Ovary (tissue), 7 donors: ENCODE measurements at regions not wholly inside any gene's neighbourhood (a gene's known extent, or its start where the extent isn't known, plus 50 kb on each side); places are given as distances from the start of the nearest gene placed in this dataset.

Experiments
- DNase-seq, 5 donors: peaks; one replicate each; pipeline ENCODE4 v3.0.0-alpha.2; 2019 to 2020
- H3K27ac ChIP-seq, 2 donors: fragments of 200-600 bp; one replicate each; pipeline versions ENCODE4 v1.5.1 to v1.8.0; 2019 to 2022
- H3K27me3 ChIP-seq: fragments of 200-600 bp; one replicate; pipeline ENCODE4 v1.8.0; 2022
- H3K36me3 ChIP-seq: fragments of 200-600 bp; sonication (generic); one replicate; pipeline ENCODE4 v1.5.1; 2019
- H3K4me1 ChIP-seq: one replicate; pipeline ENCODE4 v1.8.1; 2013; ENCODE audit warnings: mild to moderate bottlenecking, moderate library complexity; ENCODE audit not compliant: insufficient read depth
- H3K4me3 ChIP-seq: fragments of 200-600 bp; sonication (generic); one replicate; pipeline ENCODE4 v1.5.1; 2017
- H3K9me3 ChIP-seq, 2 donors: fragments of 200-600 bp in 1 of 2; sonication (generic) in 1 of 2; one replicate each; pipeline versions ENCODE4 v1.5.1 to v1.8.1; 2013 to 2019; ENCODE audit warnings: mild to moderate bottlenecking in 1 of 2, moderate library complexity in 1 of 2
- EP300 ChIP-seq: sonication (generic); formaldehyde crosslinking; IDR thresholded peaks from one replicate; pipeline ENCODE4 v1.6.1; 2017; ENCODE audit warnings: antibody characterized with exemption
- POLR2A ChIP-seq: fragments of 450-650 bp; IDR thresholded peaks from one replicate; pipeline ENCODE4 v1.6.1; 2017; ENCODE audit warnings: antibody characterized with exemption, mild to moderate bottlenecking, moderate library complexity
- WGBS, 3 donors: extraction: QIAGEN DNeasy Blood & Tissue Kit in 1 of 3; methylation state at CpG; one replicate each; pipeline versions ENCODE4 v1.1.5 to v1.1.7; 2013 to 2017; 5-methylcytosine and 5-hydroxymethylcytosine counted together
- intact Hi-C, 4 donors: fragments of 100-400 bp; cut with DNase I; formaldehyde crosslinking; loops; one replicate each; pipeline versions ENCODE4 v1.11.0 to v1.15.1; 2022 to 2023
- TF ChIP-seq, protein P1 (sequence below), 3 donors: fragments of 450-650 bp in 2 of 3; fragments of 200-600 bp in 1 of 3; IDR thresholded peaks; one replicate each; pipeline versions ENCODE4 v1.5.1 to v1.8.0; 2016 to 2022; ENCODE audit warnings: antibody characterized with exemption in 3 of 3, mild to moderate bottlenecking in 1 of 3
- donor health status: DM: no; HTN: no; CAD: no; lungs with moderate emphysema.
- donor health status: DM: no; HTN: no; CAD: no.
- donor health status: Bipolar disorder and iron deficiency.
- donor health status: DM: no; HTN: no; CAD: no.
- donor health status: DM: yes; HTN: yes; CAD: no.

DNA sequence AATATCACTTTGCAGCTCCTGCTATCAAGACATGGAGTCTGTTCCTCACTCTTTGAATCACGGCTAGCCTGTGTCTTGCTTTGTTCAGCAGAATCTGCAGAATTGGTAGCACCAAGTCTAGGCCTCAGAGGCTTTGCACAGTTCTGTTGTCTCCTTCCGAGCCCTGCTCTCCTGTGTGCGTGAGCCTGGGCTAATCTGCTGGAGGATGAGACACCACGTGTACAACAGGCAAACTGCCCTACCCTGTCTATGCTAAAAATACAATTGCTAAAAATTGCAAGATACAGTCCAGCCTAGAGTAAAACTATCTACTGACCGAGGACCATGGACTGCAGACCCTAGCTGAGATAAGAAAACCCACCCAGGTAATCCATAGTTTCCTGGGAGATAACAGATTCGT is 484.7 kb downstream of the NPIPA7 start:
- H3K9me3 ChIP-seq, result no peaks in the 10 kb centered on the region
- intact Hi-C loops, result loop anchor here in 1 of 4 donors (10.0 kb wide), 1 partner anchor 711 kb away; no protein-coding TSS in a partner anchor
- 67 to 70% (median 68%) methylated on average over 6 of the region's 6 CpGs for WGBS, 3 donors
- no peaks in the 10 kb centered on the region for H3K4me1 ChIP-seq
- H3K4me3 ChIP-seq, result no peak overlapping the region
- DNase-seq, result no peak
- no peaks in the 10 kb centered on the region for H3K36me3 ChIP-seq
- H3K27me3 ChIP-seq, result no peaks in the 10 kb centered on the region
- TF ChIP-seq, protein P1, sequence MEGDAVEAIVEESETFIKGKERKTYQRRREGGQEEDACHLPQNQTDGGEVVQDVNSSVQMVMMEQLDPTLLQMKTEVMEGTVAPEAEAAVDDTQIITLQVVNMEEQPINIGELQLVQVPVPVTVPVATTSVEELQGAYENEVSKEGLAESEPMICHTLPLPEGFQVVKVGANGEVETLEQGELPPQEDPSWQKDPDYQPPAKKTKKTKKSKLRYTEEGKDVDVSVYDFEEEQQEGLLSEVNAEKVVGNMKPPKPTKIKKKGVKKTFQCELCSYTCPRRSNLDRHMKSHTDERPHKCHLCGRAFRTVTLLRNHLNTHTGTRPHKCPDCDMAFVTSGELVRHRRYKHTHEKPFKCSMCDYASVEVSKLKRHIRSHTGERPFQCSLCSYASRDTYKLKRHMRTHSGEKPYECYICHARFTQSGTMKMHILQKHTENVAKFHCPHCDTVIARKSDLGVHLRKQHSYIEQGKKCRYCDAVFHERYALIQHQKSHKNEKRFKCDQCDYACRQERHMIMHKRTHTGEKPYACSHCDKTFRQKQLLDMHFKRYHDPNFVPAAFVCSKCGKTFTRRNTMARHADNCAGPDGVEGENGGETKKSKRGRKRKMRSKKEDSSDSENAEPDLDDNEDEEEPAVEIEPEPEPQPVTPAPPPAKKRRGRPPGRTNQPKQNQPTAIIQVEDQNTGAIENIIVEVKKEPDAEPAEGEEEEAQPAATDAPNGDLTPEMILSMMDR (IDR thresholded peaks at IDR 0.05), result no peak
- no peak for TF ChIP-seq EP300
- no peak for TF ChIP-seq POLR2A
- no peak overlapping the region for H3K27ac ChIP-seq

DNA sequence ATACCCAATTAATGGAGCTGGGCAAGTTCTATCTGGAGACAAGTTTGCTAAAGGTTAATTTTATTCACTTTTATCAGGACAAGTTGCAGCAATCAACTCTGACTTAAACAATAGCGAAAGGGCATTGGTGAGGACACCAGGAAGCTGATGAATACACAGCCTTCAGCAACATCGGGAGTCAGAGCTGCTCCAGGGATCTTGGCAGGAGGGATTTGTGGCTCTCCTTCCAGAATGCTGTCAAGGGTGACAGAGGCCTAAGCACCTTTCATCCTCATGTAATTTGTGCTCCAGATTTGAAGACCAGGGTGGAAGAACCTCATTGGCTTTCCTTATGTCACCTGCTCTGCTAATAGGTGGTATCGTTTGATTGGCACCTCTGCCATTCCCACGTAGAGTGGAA is 485.6 kb downstream of the NPIPA7 start:
- 59 to 69% (median 63%) methylated on average over 4 of the region's 4 CpGs for WGBS, 3 donors
- intact Hi-C loops, result loop anchor here in 1 of 4 donors (10.0 kb wide), 1 partner anchor 710 kb away; no protein-coding TSS in a partner anchor

DNA sequence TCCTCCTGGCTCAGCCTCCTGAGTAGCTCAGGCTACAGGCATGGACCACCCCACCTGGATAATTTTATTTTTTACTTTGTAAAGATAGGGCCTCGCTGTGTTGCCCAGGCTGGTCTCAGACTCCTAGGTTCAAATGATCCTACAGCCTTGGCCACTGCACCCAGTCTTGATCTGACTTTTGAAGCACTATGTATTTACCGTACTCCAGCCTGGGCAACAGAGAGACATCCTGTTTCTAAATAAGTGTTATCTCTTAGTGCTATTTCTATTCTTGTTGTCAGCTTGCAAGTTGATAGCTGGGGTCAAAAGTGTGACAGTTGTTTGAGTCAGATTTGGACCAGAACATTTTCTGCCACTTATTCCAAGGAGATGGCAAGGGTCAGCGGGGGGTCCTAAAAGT is 486.4 kb downstream of the NPIPA7 start:
- no peak overlapping the region for H3K4me3 ChIP-seq
- no peaks in the 10 kb centered on the region for H3K27me3 ChIP-seq
- no peaks in the 10 kb centered on the region for H3K36me3 ChIP-seq
- H3K27ac ChIP-seq, result no peak overlapping the region
- TF ChIP-seq EP300 (no peak), POLR2A (no peak)
- TF ChIP-seq, protein P1 (IDR thresholded peaks at IDR 0.05), result no peak
- DNase-seq, result no peak
- no peaks in the 10 kb centered on the region for H3K4me1 ChIP-seq
- WGBS, 3 donors, result 67 to 84% (median 72%) methylated on average over 3 of the region's 3 CpGs
- H3K9me3 ChIP-seq, result no peaks in the 10 kb centered on the region
- intact Hi-C loops, result loop anchor here in 1 of 4 donors (10.0 kb wide), 1 partner anchor 709 kb away; no protein-coding TSS in a partner anchor

More for the DNA sequence above, 485.6 kb downstream of the NPIPA7 start:
- Histone ChIP-seq H3K4me1 (no peaks in the 10 kb centered on the region), H3K4me3 (no peak overlapping the region), H3K36me3 (no peaks in the 10 kb centered on the region), H3K9me3 (no peaks in the 10 kb centered on the region), H3K27ac (no peak overlapping the region), H3K27me3 (no peaks in the 10 kb centered on the region)
- TF ChIP-seq, protein P1 (IDR thresholded peaks at IDR 0.05), result no peak
- TF ChIP-seq EP300 (no peak), POLR2A (no peak)
- no peak for DNase-seq

DNA sequence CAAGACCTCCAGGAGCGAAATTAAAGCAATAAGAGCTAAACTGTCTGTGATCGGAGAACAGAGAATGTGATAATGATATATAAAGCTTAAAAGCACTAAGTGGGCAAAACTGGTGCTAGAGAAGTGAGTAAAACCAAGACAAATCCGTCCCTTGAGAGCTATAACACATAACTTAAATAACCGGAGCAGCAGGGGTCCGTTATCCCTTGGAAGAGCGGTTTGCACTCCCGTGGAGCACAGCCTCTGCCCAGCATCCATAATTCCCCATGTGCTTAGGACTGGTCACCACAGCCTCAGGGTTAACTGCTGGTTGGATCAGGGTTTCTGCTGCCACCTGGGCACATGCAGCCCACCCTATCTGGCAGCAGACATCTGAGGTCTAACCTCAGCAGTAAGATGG is 489.0 kb downstream of the NPIPA7 start:
- Histone ChIP-seq H3K9me3 (no peaks in the 10 kb centered on the region), H3K4me1 (no peaks in the 10 kb centered on the region), H3K36me3 (no peaks in the 10 kb centered on the region), H3K27ac (no peak overlapping the region), H3K4me3 (no peak overlapping the region), H3K27me3 (no peaks in the 10 kb centered on the region)
- intact Hi-C loops, result loop anchor here in 1 of 4 donors (10.0 kb wide), 1 partner anchor 707 kb away; no protein-coding TSS in a partner anchor
- WGBS, 3 donors, result 14 to 33% (median 22%) methylated on average over 7 of the region's 7 CpGs
- DNase-seq, result no peak
- no peak for TF ChIP-seq EP300
- no peak for TF ChIP-seq POLR2A
- TF ChIP-seq, protein P1 (IDR thresholded peaks at IDR 0.05), result no peak
